ENCODE measurements at regions not wholly inside any gene's neighbourhood (a gene's known extent, or its start where the extent isn't known, plus 50 kb on each side); places are given as distances from the start of the nearest gene placed in this dataset.

DNA sequence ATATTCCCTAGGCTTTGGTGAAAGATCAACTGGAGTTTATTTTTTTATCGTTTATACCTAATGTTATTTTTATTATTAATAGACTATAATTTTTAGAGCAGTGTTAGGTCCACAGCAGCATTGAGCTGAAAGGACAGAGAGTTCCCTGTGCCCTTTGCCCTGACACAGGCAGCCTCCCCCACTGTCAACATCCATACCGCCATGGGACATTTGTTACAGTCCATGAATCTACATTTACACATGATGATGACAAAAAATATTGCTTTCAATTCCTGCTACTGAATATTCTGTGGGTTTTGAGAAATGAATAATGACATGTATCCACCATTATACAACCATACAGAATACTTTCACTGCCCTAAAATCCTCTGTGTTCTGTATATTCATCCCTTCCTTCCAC lies 1297.5 kb upstream of the SORCS1 start:
- TF ChIP-seq, protein P1, sequence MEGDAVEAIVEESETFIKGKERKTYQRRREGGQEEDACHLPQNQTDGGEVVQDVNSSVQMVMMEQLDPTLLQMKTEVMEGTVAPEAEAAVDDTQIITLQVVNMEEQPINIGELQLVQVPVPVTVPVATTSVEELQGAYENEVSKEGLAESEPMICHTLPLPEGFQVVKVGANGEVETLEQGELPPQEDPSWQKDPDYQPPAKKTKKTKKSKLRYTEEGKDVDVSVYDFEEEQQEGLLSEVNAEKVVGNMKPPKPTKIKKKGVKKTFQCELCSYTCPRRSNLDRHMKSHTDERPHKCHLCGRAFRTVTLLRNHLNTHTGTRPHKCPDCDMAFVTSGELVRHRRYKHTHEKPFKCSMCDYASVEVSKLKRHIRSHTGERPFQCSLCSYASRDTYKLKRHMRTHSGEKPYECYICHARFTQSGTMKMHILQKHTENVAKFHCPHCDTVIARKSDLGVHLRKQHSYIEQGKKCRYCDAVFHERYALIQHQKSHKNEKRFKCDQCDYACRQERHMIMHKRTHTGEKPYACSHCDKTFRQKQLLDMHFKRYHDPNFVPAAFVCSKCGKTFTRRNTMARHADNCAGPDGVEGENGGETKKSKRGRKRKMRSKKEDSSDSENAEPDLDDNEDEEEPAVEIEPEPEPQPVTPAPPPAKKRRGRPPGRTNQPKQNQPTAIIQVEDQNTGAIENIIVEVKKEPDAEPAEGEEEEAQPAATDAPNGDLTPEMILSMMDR (IDR thresholded peaks at IDR 0.05; ENCODE audit: low read depth, low read length), result no peak
- peaks cover 20% of the 10 kb centered on the region for H3K27me3 ChIP-seq
- no peak for DNase-seq (ENCODE audit: low read depth in 1 of 2, low spot score in 1 of 2)

DNA sequence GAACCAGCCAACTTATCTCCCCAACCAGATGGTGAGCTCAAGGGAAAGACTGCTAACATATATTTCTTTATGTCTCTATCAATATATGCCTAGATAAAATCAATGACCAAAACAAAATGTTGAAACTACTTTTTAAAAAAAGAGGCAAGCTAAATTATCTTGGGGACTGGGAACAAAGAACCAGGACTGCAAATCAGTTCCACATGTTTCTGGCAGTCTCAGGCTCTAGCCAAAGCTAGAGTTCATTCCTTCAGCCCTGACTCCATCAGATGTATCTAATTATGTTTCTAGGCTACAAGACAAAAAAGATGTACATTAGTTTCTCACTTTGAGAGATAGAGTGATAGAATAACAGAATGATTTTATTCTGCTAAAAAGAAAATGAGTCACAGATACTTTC lies 1290.3 kb upstream of the SORCS1 start:
- Histone ChIP-seq H3K4me1 (ENCODE audit: low read depth) (no peaks in the 10 kb centered on the region), H3K36me3 (no peaks in the 10 kb centered on the region), H3K4me3 (no peak overlapping the region), H3K27me3 (no peaks in the 10 kb centered on the region), H3K9me3 (ENCODE audit: low read depth) (no peaks in the 10 kb centered on the region), H3K27ac (no peak overlapping the region)
- TF ChIP-seq, protein P1 (IDR thresholded peaks at IDR 0.05; ENCODE audit: low read depth, low read length), result no peak
- no peak for DNase-seq (ENCODE audit: low read depth in 1 of 2, low spot score in 1 of 2)

More for the DNA sequence above, 1297.5 kb upstream of the SORCS1 start:
- Histone ChIP-seq H3K9me3 (ENCODE audit: low read depth) (no peaks in the 10 kb centered on the region), H3K4me1 (ENCODE audit: low read depth) (no peaks in the 10 kb centered on the region), H3K4me3 (no peak overlapping the region), H3K36me3 (no peaks in the 10 kb centered on the region), H3K27ac (no peak overlapping the region)

DNA sequence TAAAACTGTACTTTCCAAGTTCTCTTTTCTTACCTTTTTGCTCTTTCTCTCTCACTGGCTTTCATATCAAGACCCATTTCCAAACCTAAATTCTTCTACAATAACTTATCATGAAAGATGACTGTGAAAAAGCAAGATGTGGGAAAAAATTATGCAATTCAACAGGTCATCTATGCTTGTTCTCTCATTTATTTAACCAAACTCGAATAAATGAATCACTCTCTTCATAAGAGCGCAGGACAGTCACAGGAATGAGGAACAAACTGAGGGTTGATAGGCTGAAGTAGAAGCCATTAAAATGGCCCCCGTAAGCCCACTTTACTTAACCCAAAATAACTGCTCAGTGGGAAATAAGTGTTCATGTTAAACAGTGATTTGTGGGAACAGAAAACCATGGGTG lies 1289.7 kb upstream of the SORCS1 start:
- Histone ChIP-seq H3K9me3 (ENCODE audit: low read depth) (no peaks in the 10 kb centered on the region), H3K27ac (no peak overlapping the region), H3K27me3 (no peaks in the 10 kb centered on the region), H3K4me3 (no peak overlapping the region), H3K4me1 (ENCODE audit: low read depth) (no peaks in the 10 kb centered on the region), H3K36me3 (no peaks in the 10 kb centered on the region)
- DNase-seq (ENCODE audit: low read depth in 1 of 2, low spot score in 1 of 2), result no peak
- TF ChIP-seq, protein P1 (IDR thresholded peaks at IDR 0.05; ENCODE audit: low read depth, low read length), result no peak

DNA sequence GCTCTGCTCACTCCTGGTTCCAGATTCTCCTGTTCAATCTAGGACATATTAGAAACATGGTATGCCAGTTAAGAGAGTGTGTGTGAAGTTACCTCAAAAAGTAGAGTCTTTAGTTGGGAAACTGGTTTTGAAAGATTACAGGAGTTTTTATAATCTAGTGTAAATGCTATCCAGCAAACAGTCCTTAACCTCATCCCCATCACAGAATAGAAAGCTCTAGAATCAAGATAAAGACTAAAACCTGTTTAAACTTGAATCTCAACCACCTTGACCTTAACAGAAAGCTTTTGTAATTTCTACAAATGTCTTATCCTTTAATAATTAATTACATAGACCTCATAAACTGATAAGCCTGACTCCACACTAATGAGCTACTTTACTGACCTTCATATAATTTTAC lies 1288.7 kb upstream of the SORCS1 start:
- H3K27me3 ChIP-seq, result no peaks in the 10 kb centered on the region
- no peaks in the 10 kb centered on the region for H3K36me3 ChIP-seq
- TF ChIP-seq, protein P1 (IDR thresholded peaks at IDR 0.05; ENCODE audit: low read depth, low read length), result no peak
- no peaks in the 10 kb centered on the region for H3K4me1 ChIP-seq (ENCODE audit: low read depth)
- no peaks in the 10 kb centered on the region for H3K9me3 ChIP-seq (ENCODE audit: low read depth)
- H3K4me3 ChIP-seq, result no peak overlapping the region
- no peak overlapping the region for H3K27ac ChIP-seq
- no peak for DNase-seq (ENCODE audit: low read depth in 1 of 2, low spot score in 1 of 2)

DNA sequence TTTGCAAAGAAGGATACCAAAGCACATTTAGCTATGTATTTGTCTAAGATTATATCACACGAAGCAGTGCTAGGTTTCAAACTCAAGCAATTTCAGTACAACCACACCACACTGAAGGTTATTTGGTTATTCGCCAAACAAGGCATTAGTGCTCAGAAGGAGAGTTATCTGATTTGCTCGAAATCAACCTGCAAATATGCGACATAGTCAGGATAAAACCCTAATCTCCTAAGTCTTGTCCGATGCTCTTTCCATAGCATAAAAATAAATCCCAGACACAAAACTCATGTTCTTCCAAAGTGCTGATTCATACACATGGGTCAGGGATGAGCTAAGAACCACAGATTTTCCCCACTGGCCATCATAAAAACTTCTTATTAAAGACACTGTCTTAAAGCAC lies 1288.0 kb upstream of the SORCS1 start:
- no peaks in the 10 kb centered on the region for H3K9me3 ChIP-seq (ENCODE audit: low read depth)
- TF ChIP-seq, protein P1 (IDR thresholded peaks at IDR 0.05; ENCODE audit: low read depth, low read length), result no peak

DNA sequence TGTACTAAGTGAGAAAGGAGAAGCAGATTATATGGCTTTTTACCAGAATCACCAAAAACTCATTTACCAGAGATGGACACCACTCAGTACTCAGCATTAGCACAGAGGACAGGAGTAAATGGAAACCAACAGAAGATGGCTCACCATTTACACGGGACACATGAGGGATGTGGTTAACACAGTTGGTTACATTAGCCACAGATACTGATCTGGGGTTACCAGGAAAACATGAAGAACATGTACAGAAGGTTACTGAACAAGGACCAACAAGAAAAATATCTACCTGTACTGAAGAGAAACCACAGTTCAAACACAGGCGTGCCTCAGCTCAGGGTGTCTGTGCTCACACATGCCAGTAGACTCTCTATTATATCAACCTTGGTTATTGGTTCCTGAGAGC lies 1285.8 kb upstream of the SORCS1 start:
- H3K4me3 ChIP-seq, result no peak overlapping the region
- TF ChIP-seq, protein P1 (IDR thresholded peaks at IDR 0.05; ENCODE audit: low read depth, low read length), result no peak
- no peaks in the 10 kb centered on the region for H3K36me3 ChIP-seq
- no peaks in the 10 kb centered on the region for H3K4me1 ChIP-seq (ENCODE audit: low read depth)
- H3K27me3 ChIP-seq, result no peaks in the 10 kb centered on the region
- DNase-seq (ENCODE audit: low read depth in 1 of 2, low spot score in 1 of 2), result no peak
- no peaks in the 10 kb centered on the region for H3K9me3 ChIP-seq (ENCODE audit: low read depth)
- H3K27ac ChIP-seq, result no peak overlapping the region

More for the DNA sequence above, 1288.0 kb upstream of the SORCS1 start:
- no peak for DNase-seq (ENCODE audit: low read depth in 1 of 2, low spot score in 1 of 2)
- Histone ChIP-seq H3K27me3 (no peaks in the 10 kb centered on the region), H3K27ac (no peak overlapping the region), H3K36me3 (no peaks in the 10 kb centered on the region), H3K4me1 (ENCODE audit: low read depth) (no peaks in the 10 kb centered on the region), H3K4me3 (no peak overlapping the region)
